Gastroesophageal sphincter (tissue), 4 donors: ENCODE measurements at regions not wholly inside any gene's neighbourhood (a gene's known extent, or its start where the extent isn't known, plus 50 kb on each side); places are given as distances from the start of the nearest gene placed in this dataset.

Experiments
- ATAC-seq: fragments of 150-250 bp; one replicate; pipeline ENCODE4 v1.9.1; 2016; ENCODE audit warnings: mild to moderate bottlenecking, moderate library complexity
- H3K27ac ChIP-seq, 4 donors: fragments of 200-600 bp; sonication (generic) in 3 of 4; 1 replicate in 3 of 4; 2 replicates in 1 of 4; pipeline ENCODE4 v1.5.1; 2016 to 2019
- H3K27me3 ChIP-seq: fragments of 200-600 bp; sonication (generic); one replicate; pipeline ENCODE4 v1.5.1; 2019
- H3K36me3 ChIP-seq, 2 donors: fragments of 200-600 bp; sonication (generic); one replicate each; pipeline ENCODE4 v1.5.1; 2019; ENCODE audit warnings: control low read depth in 1 of 2
- H3K4me1 ChIP-seq, 3 donors: fragments of 200-600 bp; sonication (generic); 1 replicate in 2 of 3; 2 replicates in 1 of 3; pipeline ENCODE4 v1.5.1; 2016 to 2019; ENCODE audit warnings: control low read depth in 2 of 3
- H3K4me3 ChIP-seq, 2 donors: fragments of 200-600 bp; sonication (generic); one replicate each; pipeline ENCODE4 v1.5.1; 2019; ENCODE audit warnings: mild to moderate bottlenecking in 1 of 2, moderate library complexity in 1 of 2
- H3K9me3 ChIP-seq, 3 donors: fragments of 200-600 bp; sonication (generic); one replicate each; pipeline ENCODE4 v1.5.1; 2017 to 2019; ENCODE audit warnings: control low read depth in 2 of 3
- EP300 ChIP-seq: sonication (generic); formaldehyde crosslinking; IDR thresholded peaks from one replicate; pipeline ENCODE4 v1.6.1; 2017; ENCODE audit warnings: antibody characterized with exemption, mild to moderate bottlenecking
- POLR2A ChIP-seq, 2 donors: fragments of 450-650 bp; IDR thresholded peaks; one replicate each; pipeline ENCODE4 v1.6.1; 2017; ENCODE audit warnings: antibody characterized with exemption in 2 of 2, mild to moderate bottlenecking in 2 of 2, moderate library complexity in 1 of 2
- POLR2AphosphoS5 ChIP-seq: sonication (generic); formaldehyde crosslinking; IDR thresholded peaks from one replicate; pipeline ENCODE4 v1.6.1; 2017; ENCODE audit warnings: antibody characterized with exemption
- WGBS, 2 donors: methylation state at CpG; one replicate each; pipeline ENCODE4 v1.1.5; 2018; ENCODE audit warnings: low coverage in 1 of 2; 5-methylcytosine and 5-hydroxymethylcytosine counted together
- TF ChIP-seq, protein P1 (sequence below), 4 experiments: fragments of 200-600 bp in 2 of 4; fragments of 450-650 bp in 2 of 4; sonication (generic) in 1 of 4; IDR thresholded peaks; one replicate each; pipeline ENCODE4 v1.5.1; 2017 to 2019; ENCODE audit warnings: antibody characterized with exemption in 4 of 4, mild to moderate bottlenecking in 2 of 4, moderate library complexity in 2 of 4

DNA sequence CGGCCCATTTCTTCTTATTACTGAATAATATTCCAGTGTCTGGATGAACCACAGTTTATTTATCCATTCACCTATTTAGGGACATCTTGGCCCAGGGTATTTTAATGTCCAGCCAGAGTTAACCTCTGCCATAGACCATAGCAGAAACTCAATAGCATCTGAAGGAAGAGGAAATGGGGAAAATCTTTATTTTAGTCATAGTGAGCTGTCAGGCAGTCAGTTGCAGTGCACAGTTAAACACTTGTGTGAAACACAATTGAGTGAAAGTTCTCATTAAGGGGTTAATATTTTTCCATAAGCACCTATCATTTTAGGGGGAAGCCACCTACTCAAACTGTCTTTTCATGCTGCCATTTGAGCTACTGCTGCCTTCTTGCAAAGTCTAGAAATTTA lies 197.3 kb upstream of the PPFIA2 start:
- TF ChIP-seq POLR2A (IDR thresholded peaks at IDR 0.05) (no peak), POLR2AphosphoS5 (no peak), EP300 (no peak)
- TF ChIP-seq, protein P1, sequence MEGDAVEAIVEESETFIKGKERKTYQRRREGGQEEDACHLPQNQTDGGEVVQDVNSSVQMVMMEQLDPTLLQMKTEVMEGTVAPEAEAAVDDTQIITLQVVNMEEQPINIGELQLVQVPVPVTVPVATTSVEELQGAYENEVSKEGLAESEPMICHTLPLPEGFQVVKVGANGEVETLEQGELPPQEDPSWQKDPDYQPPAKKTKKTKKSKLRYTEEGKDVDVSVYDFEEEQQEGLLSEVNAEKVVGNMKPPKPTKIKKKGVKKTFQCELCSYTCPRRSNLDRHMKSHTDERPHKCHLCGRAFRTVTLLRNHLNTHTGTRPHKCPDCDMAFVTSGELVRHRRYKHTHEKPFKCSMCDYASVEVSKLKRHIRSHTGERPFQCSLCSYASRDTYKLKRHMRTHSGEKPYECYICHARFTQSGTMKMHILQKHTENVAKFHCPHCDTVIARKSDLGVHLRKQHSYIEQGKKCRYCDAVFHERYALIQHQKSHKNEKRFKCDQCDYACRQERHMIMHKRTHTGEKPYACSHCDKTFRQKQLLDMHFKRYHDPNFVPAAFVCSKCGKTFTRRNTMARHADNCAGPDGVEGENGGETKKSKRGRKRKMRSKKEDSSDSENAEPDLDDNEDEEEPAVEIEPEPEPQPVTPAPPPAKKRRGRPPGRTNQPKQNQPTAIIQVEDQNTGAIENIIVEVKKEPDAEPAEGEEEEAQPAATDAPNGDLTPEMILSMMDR (IDR thresholded peaks at IDR 0.05): no peak
- no peak for ATAC-seq
- Histone ChIP-seq H3K27ac (no peak overlapping the region), H3K27me3 (no peaks in the 10 kb centered on the region), H3K36me3 (no peaks in the 10 kb centered on the region), H3K9me3 (no peaks in the 10 kb centered on the region), H3K4me3 (no peak overlapping the region), H3K4me1 (no peaks in the 10 kb centered on the region)
- WGBS, 2 donors: 100% methylated on average over 1 of the region's 1 CpG; no CpG with 5 or more reads in 1 of the 2 donors

DNA sequence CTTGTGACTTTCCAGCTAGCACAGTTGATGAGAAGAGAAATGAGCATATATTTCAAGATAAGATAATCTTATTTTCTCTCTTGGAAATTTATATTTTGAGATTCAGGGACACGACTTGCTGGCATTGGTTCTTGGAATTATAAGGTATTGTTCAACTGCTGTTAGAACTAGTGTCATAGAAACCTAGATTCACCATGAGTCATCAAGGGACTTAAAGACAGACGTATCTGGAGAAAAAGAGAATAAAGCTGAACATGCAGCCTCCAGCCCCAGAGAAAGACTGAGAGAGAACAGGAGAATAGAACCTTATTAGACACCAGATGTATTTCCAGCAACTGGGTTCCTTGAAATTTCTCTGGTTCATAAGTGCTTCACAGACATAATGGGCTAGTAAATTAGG lies 194.4 kb upstream of the PPFIA2 start:
- no peaks in the 10 kb centered on the region for H3K9me3 ChIP-seq
- no peaks in the 10 kb centered on the region for H3K4me1 ChIP-seq
- H3K27me3 ChIP-seq: no peaks in the 10 kb centered on the region
- H3K27ac ChIP-seq: no peak overlapping the region
- no peaks in the 10 kb centered on the region for H3K36me3 ChIP-seq
- ATAC-seq: no peak
- 43 to 46% methylated on average over 2 of the region's 2 CpGs for WGBS, 2 donors
- TF ChIP-seq EP300 (no peak), POLR2A (IDR thresholded peaks at IDR 0.05) (no peak), POLR2AphosphoS5 (no peak)
- TF ChIP-seq, protein P1 (IDR thresholded peaks at IDR 0.05): no peak
- no peak overlapping the region for H3K4me3 ChIP-seq

DNA sequence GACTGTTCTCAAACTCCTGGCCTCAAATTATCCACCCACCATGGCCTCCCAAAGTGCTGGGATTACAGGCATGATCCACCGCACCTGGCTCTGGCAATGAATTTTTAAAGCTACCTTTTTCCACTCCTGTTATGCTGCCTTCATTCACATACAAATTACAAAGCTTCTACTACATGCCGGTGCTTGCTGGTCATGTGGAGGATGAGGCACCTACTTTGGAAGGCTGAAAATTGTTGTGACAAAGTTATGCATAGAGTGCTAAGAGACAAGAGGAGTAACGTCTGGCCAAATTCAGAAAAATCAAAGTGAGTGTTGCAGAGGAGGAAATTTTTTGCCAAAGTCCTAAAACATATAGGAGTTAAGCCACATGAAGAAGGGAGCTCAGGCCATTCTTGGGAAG lies 191.7 kb upstream of the PPFIA2 start:
- no peaks in the 10 kb centered on the region for H3K4me1 ChIP-seq
- H3K27ac ChIP-seq: no peak overlapping the region
- ATAC-seq: no peak
- no peak overlapping the region for H3K4me3 ChIP-seq
- H3K36me3 ChIP-seq: no peaks in the 10 kb centered on the region
- TF ChIP-seq POLR2AphosphoS5: no peak
- TF ChIP-seq POLR2A (IDR thresholded peaks at IDR 0.05): no peak
- TF ChIP-seq, protein P1 (IDR thresholded peaks at IDR 0.05): no peak
- no peak for TF ChIP-seq EP300
- no peaks in the 10 kb centered on the region for H3K27me3 ChIP-seq
- 56 to 78% methylated on average over 3 of the region's 3 CpGs for WGBS, 2 donors
- no peaks in the 10 kb centered on the region for H3K9me3 ChIP-seq

GRCh38 chr12:81949841-81950308 lies 190.7 kb upstream of the PPFIA2 start:
- H3K4me3 ChIP-seq: no peak overlapping the region
- 15 to 19% methylated on average over 2 of the region's 2 CpGs for WGBS, 2 donors
- no peak for ATAC-seq
- no peaks in the 10 kb centered on the region for H3K9me3 ChIP-seq
- H3K27me3 ChIP-seq: no peaks in the 10 kb centered on the region
- H3K36me3 ChIP-seq: no peaks in the 10 kb centered on the region
- H3K4me1 ChIP-seq: no peaks in the 10 kb centered on the region
- no peak overlapping the region for H3K27ac ChIP-seq
- TF ChIP-seq POLR2AphosphoS5 (no peak), POLR2A (IDR thresholded peaks at IDR 0.05) (no peak)

DNA sequence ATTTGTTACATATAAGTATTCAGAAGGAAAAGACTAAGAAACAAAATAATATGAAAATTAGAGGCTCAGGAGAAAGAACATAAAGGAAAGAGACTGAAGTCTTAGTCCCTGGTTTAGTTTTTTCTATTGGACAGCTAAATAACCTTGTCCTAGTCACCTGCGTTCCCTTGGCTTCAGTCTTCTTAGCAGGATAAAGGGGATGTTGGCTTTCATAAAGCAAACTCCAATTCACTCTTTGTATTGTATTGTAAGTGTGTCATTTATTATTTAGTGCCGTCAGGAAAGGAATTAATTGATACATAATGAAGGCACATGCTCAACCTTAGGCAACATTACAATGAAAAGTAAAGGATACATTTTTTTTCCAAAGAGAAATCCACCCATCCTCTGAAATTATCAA lies 190.3 kb upstream of the PPFIA2 start:
- Histone ChIP-seq H3K27me3 (no peaks in the 10 kb centered on the region), H3K9me3 (no peaks in the 10 kb centered on the region), H3K36me3 (no peaks in the 10 kb centered on the region), H3K4me1 (no peaks in the 10 kb centered on the region), H3K4me3 (no peak overlapping the region), H3K27ac (no peak overlapping the region)
- 70 to 78% methylated on average over 1 to 2 of the region's 2 CpGs for WGBS, 2 donors
- no peak for ATAC-seq
- TF ChIP-seq EP300 (no peak), POLR2AphosphoS5 (no peak), POLR2A (IDR thresholded peaks at IDR 0.05) (no peak)
- TF ChIP-seq, protein P1 (IDR thresholded peaks at IDR 0.05): no peak
